Glutamatergic neuron (in vitro differentiated cells): ENCODE measurements at regions not wholly inside any gene's neighbourhood (a gene's known extent, or its start where the extent isn't known, plus 50 kb on each side); places are given as distances from the start of the nearest gene placed in this dataset.

Source experiments
- DNase-seq: peaks from one replicate; pipeline ENCODE4 v3.0.0; 2022
- H3K27ac Mint-ChIP-seq: one replicate; pipeline ENCODE4 v1.8.0; 2020; ENCODE audit warnings: mild to moderate bottlenecking, mixed read lengths, inconsistent platforms; ENCODE audit not compliant: unreplicated experiment
- H3K27me3 Mint-ChIP-seq: one replicate; pipeline ENCODE4 v1.8.0; 2020; ENCODE audit warnings: mild to moderate bottlenecking, moderate library complexity, mixed read lengths, inconsistent platforms; ENCODE audit not compliant: unreplicated experiment
- H3K36me3 Mint-ChIP-seq: one replicate; pipeline ENCODE4 v1.8.0; 2020; ENCODE audit warnings: mild to moderate bottlenecking, mixed read lengths, inconsistent platforms; ENCODE audit not compliant: unreplicated experiment
- H3K4me1 Mint-ChIP-seq: one replicate; pipeline ENCODE4 v1.8.0; 2020; ENCODE audit warnings: mild to moderate bottlenecking, low read depth, mixed read lengths, inconsistent platforms; ENCODE audit not compliant: unreplicated experiment
- H3K4me3 Mint-ChIP-seq: one replicate; pipeline ENCODE4 v1.8.0; 2020; ENCODE audit warnings: mild to moderate bottlenecking, mixed read lengths, inconsistent platforms; ENCODE audit not compliant: unreplicated experiment
- H3K9me3 Mint-ChIP-seq: one replicate; pipeline ENCODE4 v1.8.0; 2020; ENCODE audit warnings: mild to moderate bottlenecking, moderate library complexity, mixed read lengths, inconsistent platforms; ENCODE audit not compliant: unreplicated experiment
- CTCF ChIP-seq: fragments of 200-600 bp; sonication (generic); IDR thresholded peaks from one replicate; pipeline ENCODE4 v1.5.0; 2021; ENCODE audit not compliant: partially characterized antibody, unreplicated experiment

GRCh38 chr2:122682356-122682755 is 926.9 kb downstream of the TSN start:
- Mint-ChIP-seq H3K36me3 (no peaks in the 10 kb centered on the region), H3K27ac (no peak overlapping the region), H3K9me3 (no peaks in the 10 kb centered on the region), H3K27me3 (no peaks in the 10 kb centered on the region), H3K4me3 (no peak overlapping the region), H3K4me1 (no peaks in the 10 kb centered on the region)
- DNase-seq, result no peak
- no peak for TF ChIP-seq CTCF

- H3K4me3 Mint-ChIP-seq, result no peak overlapping the region
- H3K4me1 Mint-ChIP-seq, result no peaks in the 10 kb centered on the region
- H3K27ac Mint-ChIP-seq, result no peak overlapping the region
- H3K27me3 Mint-ChIP-seq, result no peaks in the 10 kb centered on the region
- no peaks in the 10 kb centered on the region for H3K36me3 Mint-ChIP-seq
- TF ChIP-seq CTCF, result no peak
- DNase-seq, result no peak
- no peaks in the 10 kb centered on the region for H3K9me3 Mint-ChIP-seq
Observed at GRCh38 chr2:122683018-122683417, 927.6 kb downstream of the TSN start.

- no peaks in the 10 kb centered on the region for H3K4me1 Mint-ChIP-seq
- no peaks in the 10 kb centered on the region for H3K27me3 Mint-ChIP-seq
- no peak for DNase-seq
- no peak overlapping the region for H3K4me3 Mint-ChIP-seq
- TF ChIP-seq CTCF, result no peak
- no peak overlapping the region for H3K27ac Mint-ChIP-seq
- H3K36me3 Mint-ChIP-seq, result no peaks in the 10 kb centered on the region
- no peaks in the 10 kb centered on the region for H3K9me3 Mint-ChIP-seq
Observed at GRCh38 chr2:122692400-122693083, 937.1 kb downstream of the TSN start.

GRCh38 chr2:122697415-122697814 is 942.0 kb downstream of the TSN start:
- Mint-ChIP-seq H3K27ac (no peak overlapping the region), H3K36me3 (no peaks in the 10 kb centered on the region), H3K4me1 (no peaks in the 10 kb centered on the region), H3K27me3 (no peaks in the 10 kb centered on the region), H3K4me3 (no peak overlapping the region), H3K9me3 (no peaks in the 10 kb centered on the region)
- no peak for TF ChIP-seq CTCF
- DNase-seq, result no peak

- TF ChIP-seq CTCF, result no peak
- Mint-ChIP-seq H3K27me3 (no peaks in the 10 kb centered on the region), H3K9me3 (no peaks in the 10 kb centered on the region), H3K4me3 (no peak overlapping the region), H3K27ac (no peak overlapping the region), H3K36me3 (no peaks in the 10 kb centered on the region), H3K4me1 (no peaks in the 10 kb centered on the region)
- no peak for DNase-seq
Observed at GRCh38 chr2:122703676-122704075, 948.2 kb downstream of the TSN start.
